GM12892 (cell line): ENCODE measurements at regions not wholly inside any gene's neighbourhood (a gene's known extent, or its start where the extent isn't known, plus 50 kb on each side); places are given as distances from the start of the nearest gene placed in this dataset.

Source experiments
- POLR2A ChIP-seq: IDR thresholded peaks from 2 replicates; pipeline ENCODE4 v1.6.1; 2011; ENCODE audit warnings: low read depth, low read length, control low read depth
- POLR2AphosphoS5 ChIP-seq: IDR thresholded peaks from 2 replicates; pipeline ENCODE4 v1.6.1; 2011; ENCODE audit warnings: low read depth, low read length, control low read depth
- TAF1 ChIP-seq: IDR thresholded peaks from 2 replicates; pipeline ENCODE4 v1.6.1; 2011; ENCODE audit warnings: low read depth, mild to moderate bottlenecking, control low read depth, low read length, borderline replicate concordance

DNA sequence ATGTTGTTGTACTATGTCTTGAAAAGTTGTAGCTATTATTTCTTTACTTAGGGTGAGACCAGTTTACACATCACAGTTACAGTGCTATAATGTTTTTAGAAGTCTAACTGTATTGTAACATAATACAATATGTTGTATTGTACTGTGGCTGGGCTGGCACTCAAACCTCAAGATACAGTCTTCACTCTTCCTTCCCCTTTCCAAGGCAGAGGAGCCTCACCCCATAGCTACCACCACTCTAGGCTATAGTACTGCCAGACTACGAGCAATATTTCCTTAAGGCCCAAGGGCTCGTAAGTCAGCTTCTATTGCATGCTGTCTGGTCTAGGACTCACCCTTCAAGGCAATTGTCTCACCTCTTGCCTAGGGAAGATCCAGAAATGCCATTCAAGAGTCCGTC, 597.7 kb downstream of the OTOL1 start:
- TF ChIP-seq POLR2A (no peak), POLR2AphosphoS5 (no peak), TAF1 (no peak)
